ENCODE measurements at regions not wholly inside any gene's neighbourhood (a gene's known extent, or its start where the extent isn't known, plus 50 kb on each side); places are given as distances from the start of the nearest gene placed in this dataset.

DNA sequence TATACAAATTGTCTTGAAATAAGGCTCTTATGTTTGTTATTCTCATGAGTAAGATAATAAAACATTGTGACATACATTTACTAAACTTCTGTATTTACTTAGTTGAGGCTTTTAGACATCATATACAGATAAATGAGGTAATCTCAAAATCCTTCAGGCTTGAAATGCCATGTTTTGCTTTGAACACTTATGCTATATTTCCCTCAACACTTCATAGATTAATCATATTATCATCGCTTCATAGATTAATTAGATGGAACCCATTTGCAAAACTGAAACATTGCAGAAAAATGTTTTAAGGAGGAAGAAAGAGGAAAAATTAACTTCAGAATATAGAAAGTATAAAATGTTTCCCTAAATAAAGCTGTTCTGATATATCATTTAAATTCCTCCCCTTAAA is 165.0 kb upstream of the CNTNAP2 start:
- CTCF ChIA-PET: no interaction called here

More for the DNA sequence above, 165.0 kb upstream of the CNTNAP2 start:
- FAIRE-seq (no peak), DNase-seq (ENCODE audit: low read depth, low spot score) (no peak)
- H3K9me3 ChIP-seq (replicated peaks; ENCODE audit: control insufficient read depth, insufficient read depth, low read length): no peaks in the 10 kb centered on the region
- H3K9me1 ChIP-seq (replicated peaks; ENCODE audit: control insufficient read depth, extremely low read depth, insufficient read depth, low read length): no peaks in the 10 kb centered on the region
- no peaks in the 10 kb centered on the region for H3K79me2 ChIP-seq (ENCODE audit: control insufficient read depth, insufficient read depth, low read length)
- no peaks in the 10 kb centered on the region for H3K27me3 ChIP-seq (ENCODE audit: control insufficient read depth in 2 of 2, insufficient read depth in 2 of 2, low read length in 2 of 2)
- no peaks in the 10 kb centered on the region for H3K4me1 ChIP-seq (ENCODE audit: control insufficient read depth, extremely low read depth, insufficient read depth, low read length)
- H3K4me3 ChIP-seq (replicated peaks in 1 of 3; ENCODE audit: insufficient read depth in 1 of 3, low read depth in 1 of 3, low read length in 3 of 3): no peak overlapping the region
- no peak overlapping the region for H3K9ac ChIP-seq (replicated peaks; ENCODE audit: extremely low read depth, insufficient read depth, low read length)
- TF ChIP-seq EZH2 (IDR thresholded peaks at IDR 0.05; ENCODE audit: borderline replicate concordance, low read depth, low read length, severe bottlenecking) (no peak), JUN (IDR thresholded peaks at IDR 0.05; ENCODE audit: borderline replicate concordance, insufficient read depth, insufficient read length, low read depth) (no peak), FOS (IDR thresholded peaks at IDR 0.05; ENCODE audit: borderline replicate concordance, insufficient read depth, low read length) (no peak), POLR2AphosphoS5 (IDR thresholded peaks at IDR 0.05; ENCODE audit: insufficient read depth, low read depth, low read length) (no peak), POLR2A (IDR thresholded peaks at IDR 0.05; ENCODE audit: low read depth, low read length) (no peak), GATA2 (IDR thresholded peaks at IDR 0.05; ENCODE audit: insufficient read depth, insufficient read length, low read depth, low read length) (no peak), MYC (IDR thresholded peaks at IDR 0.05; ENCODE audit: low read depth, low read length) (no peak)
- TF ChIP-seq, protein P1, sequence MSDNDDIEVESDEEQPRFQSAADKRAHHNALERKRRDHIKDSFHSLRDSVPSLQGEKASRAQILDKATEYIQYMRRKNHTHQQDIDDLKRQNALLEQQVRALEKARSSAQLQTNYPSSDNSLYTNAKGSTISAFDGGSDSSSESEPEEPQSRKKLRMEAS (IDR thresholded peaks at IDR 0.05; ENCODE audit: insufficient read depth, insufficient read length): no peak
- TF ChIP-seq, protein P2, sequence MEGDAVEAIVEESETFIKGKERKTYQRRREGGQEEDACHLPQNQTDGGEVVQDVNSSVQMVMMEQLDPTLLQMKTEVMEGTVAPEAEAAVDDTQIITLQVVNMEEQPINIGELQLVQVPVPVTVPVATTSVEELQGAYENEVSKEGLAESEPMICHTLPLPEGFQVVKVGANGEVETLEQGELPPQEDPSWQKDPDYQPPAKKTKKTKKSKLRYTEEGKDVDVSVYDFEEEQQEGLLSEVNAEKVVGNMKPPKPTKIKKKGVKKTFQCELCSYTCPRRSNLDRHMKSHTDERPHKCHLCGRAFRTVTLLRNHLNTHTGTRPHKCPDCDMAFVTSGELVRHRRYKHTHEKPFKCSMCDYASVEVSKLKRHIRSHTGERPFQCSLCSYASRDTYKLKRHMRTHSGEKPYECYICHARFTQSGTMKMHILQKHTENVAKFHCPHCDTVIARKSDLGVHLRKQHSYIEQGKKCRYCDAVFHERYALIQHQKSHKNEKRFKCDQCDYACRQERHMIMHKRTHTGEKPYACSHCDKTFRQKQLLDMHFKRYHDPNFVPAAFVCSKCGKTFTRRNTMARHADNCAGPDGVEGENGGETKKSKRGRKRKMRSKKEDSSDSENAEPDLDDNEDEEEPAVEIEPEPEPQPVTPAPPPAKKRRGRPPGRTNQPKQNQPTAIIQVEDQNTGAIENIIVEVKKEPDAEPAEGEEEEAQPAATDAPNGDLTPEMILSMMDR (IDR thresholded peaks at IDR 0.05; ENCODE audit: extremely low read depth in 1 of 2, insufficient read depth in 1 of 2, low read depth in 1 of 2, low read length in 2 of 2): no peak
- intact Hi-C loops (cut with micrococcal nuclease) (no loop called here), dilution Hi-C loops (cut with MboI; ENCODE audit: extremely low pct_ligation_motif_present, low sequenced_read_pairs) (no loop called here)
- no peak overlapping the region for H3K27ac ChIP-seq (ENCODE audit: insufficient read depth, low read depth, low read length)
- POLR2A ChIA-PET: no interaction called here
- no peaks in the 10 kb centered on the region for H4K20me1 ChIP-seq (replicated peaks; ENCODE audit: control insufficient read depth, extremely low read depth, insufficient read depth, low read length)
- BruUV-seq (replicated peaks): no TSS peak
- no peak overlapping the region for H2AFZ ChIP-seq (ENCODE audit: low read depth, low read length)
- no peak overlapping the region for H3K4me2 ChIP-seq (ENCODE audit: insufficient read depth, low read length)
- H3K36me3 ChIP-seq (ENCODE audit: control insufficient read depth in 2 of 2, extremely low read depth in 1 of 2, insufficient read depth in 2 of 2, low read length in 2 of 2): no peaks in the 10 kb centered on the region

Data from endothelial cell of umbilical vein (primary cell).